Gastroesophageal sphincter (tissue), 4 donors: ENCODE measurements at regions not wholly inside any gene's neighbourhood (a gene's known extent, or its start where the extent isn't known, plus 50 kb on each side); places are given as distances from the start of the nearest gene placed in this dataset.
"Not testable (repeated sequence)": the region's sequence is repeated elsewhere in the genome, so short reads cannot be mapped to it uniquely, and the experiment has no call there.

ENCODE experiments used
- ATAC-seq: fragments of 150-250 bp; one replicate; pipeline ENCODE4 v1.9.1; 2016; ENCODE audit warnings: mild to moderate bottlenecking, moderate library complexity
- H3K27ac ChIP-seq, 4 donors: fragments of 200-600 bp; sonication (generic) in 3 of 4; 1 replicate in 3 of 4; 2 replicates in 1 of 4; pipeline ENCODE4 v1.5.1; 2016 to 2019
- H3K27me3 ChIP-seq: fragments of 200-600 bp; sonication (generic); one replicate; pipeline ENCODE4 v1.5.1; 2019
- H3K36me3 ChIP-seq, 2 donors: fragments of 200-600 bp; sonication (generic); one replicate each; pipeline ENCODE4 v1.5.1; 2019; ENCODE audit warnings: control low read depth in 1 of 2
- H3K4me1 ChIP-seq, 3 donors: fragments of 200-600 bp; sonication (generic); 1 replicate in 2 of 3; 2 replicates in 1 of 3; pipeline ENCODE4 v1.5.1; 2016 to 2019; ENCODE audit warnings: control low read depth in 2 of 3
- H3K4me3 ChIP-seq, 2 donors: fragments of 200-600 bp; sonication (generic); one replicate each; pipeline ENCODE4 v1.5.1; 2019; ENCODE audit warnings: mild to moderate bottlenecking in 1 of 2, moderate library complexity in 1 of 2
- H3K9me3 ChIP-seq, 3 donors: fragments of 200-600 bp; sonication (generic); one replicate each; pipeline ENCODE4 v1.5.1; 2017 to 2019; ENCODE audit warnings: control low read depth in 2 of 3
- EP300 ChIP-seq: sonication (generic); formaldehyde crosslinking; IDR thresholded peaks from one replicate; pipeline ENCODE4 v1.6.1; 2017; ENCODE audit warnings: antibody characterized with exemption, mild to moderate bottlenecking
- POLR2A ChIP-seq, 2 donors: fragments of 450-650 bp; IDR thresholded peaks; one replicate each; pipeline ENCODE4 v1.6.1; 2017; ENCODE audit warnings: antibody characterized with exemption in 2 of 2, mild to moderate bottlenecking in 2 of 2, moderate library complexity in 1 of 2
- POLR2AphosphoS5 ChIP-seq: sonication (generic); formaldehyde crosslinking; IDR thresholded peaks from one replicate; pipeline ENCODE4 v1.6.1; 2017; ENCODE audit warnings: antibody characterized with exemption
- WGBS, 2 donors: methylation state at CpG; one replicate each; pipeline ENCODE4 v1.1.5; 2018; ENCODE audit warnings: low coverage in 1 of 2; 5-methylcytosine and 5-hydroxymethylcytosine counted together
- TF ChIP-seq, protein P1 (sequence below), 4 experiments: fragments of 200-600 bp in 2 of 4; fragments of 450-650 bp in 2 of 4; sonication (generic) in 1 of 4; IDR thresholded peaks; one replicate each; pipeline ENCODE4 v1.5.1; 2017 to 2019; ENCODE audit warnings: antibody characterized with exemption in 4 of 4, mild to moderate bottlenecking in 2 of 4, moderate library complexity in 2 of 4

GRCh38 chr2:4791488-4791887 lies 900.7 kb upstream of the SOX11 start:
- Histone ChIP-seq H3K4me3 (no peak overlapping the region), H3K4me1 (no peaks in the 10 kb centered on the region), H3K27ac (no peak overlapping the region), H3K9me3 (peaks cover 0 to 6% (median 0%) of the 10 kb centered on the region in 3 donors), H3K27me3 (no peaks in the 10 kb centered on the region), H3K36me3 (no peaks in the 10 kb centered on the region)
- 46 to 64% methylated on average over 3 of the region's 3 CpGs for WGBS, 2 donors
- ATAC-seq = no peak
- no peak for TF ChIP-seq POLR2A (IDR thresholded peaks at IDR 0.05)
- TF ChIP-seq, protein P1, sequence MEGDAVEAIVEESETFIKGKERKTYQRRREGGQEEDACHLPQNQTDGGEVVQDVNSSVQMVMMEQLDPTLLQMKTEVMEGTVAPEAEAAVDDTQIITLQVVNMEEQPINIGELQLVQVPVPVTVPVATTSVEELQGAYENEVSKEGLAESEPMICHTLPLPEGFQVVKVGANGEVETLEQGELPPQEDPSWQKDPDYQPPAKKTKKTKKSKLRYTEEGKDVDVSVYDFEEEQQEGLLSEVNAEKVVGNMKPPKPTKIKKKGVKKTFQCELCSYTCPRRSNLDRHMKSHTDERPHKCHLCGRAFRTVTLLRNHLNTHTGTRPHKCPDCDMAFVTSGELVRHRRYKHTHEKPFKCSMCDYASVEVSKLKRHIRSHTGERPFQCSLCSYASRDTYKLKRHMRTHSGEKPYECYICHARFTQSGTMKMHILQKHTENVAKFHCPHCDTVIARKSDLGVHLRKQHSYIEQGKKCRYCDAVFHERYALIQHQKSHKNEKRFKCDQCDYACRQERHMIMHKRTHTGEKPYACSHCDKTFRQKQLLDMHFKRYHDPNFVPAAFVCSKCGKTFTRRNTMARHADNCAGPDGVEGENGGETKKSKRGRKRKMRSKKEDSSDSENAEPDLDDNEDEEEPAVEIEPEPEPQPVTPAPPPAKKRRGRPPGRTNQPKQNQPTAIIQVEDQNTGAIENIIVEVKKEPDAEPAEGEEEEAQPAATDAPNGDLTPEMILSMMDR (IDR thresholded peaks at IDR 0.05) = no peak
- TF ChIP-seq EP300 = no peak
- no peak for TF ChIP-seq POLR2AphosphoS5

GRCh38 chr2:4792126-4792525 lies 900.1 kb upstream of the SOX11 start:
- Histone ChIP-seq H3K9me3 (peaks cover 0 to 6% (median 0%) of the 10 kb centered on the region in 3 donors), H3K4me3 (no peak overlapping the region), H3K4me1 (no peaks in the 10 kb centered on the region), H3K27me3 (no peaks in the 10 kb centered on the region), H3K36me3 (no peaks in the 10 kb centered on the region), H3K27ac (no peak overlapping the region)
- ATAC-seq = no peak
- TF ChIP-seq EP300 = no peak
- TF ChIP-seq POLR2AphosphoS5 = no peak
- TF ChIP-seq, protein P1 (IDR thresholded peaks at IDR 0.05) = no peak
- TF ChIP-seq POLR2A (IDR thresholded peaks at IDR 0.05) = no peak

GRCh38 chr2:4803396-4803795 lies 888.8 kb upstream of the SOX11 start:
- H3K4me1 ChIP-seq = peaks cover 0 to 7% (median 0%) of the 10 kb centered on the region in 3 donors
- no peaks in the 10 kb centered on the region for H3K36me3 ChIP-seq
- H3K9me3 ChIP-seq = peaks cover 0 to 3% (median 0%) of the 10 kb centered on the region in 3 donors
- no peak overlapping the region for H3K27ac ChIP-seq
- H3K4me3 ChIP-seq = no peak overlapping the region
- no peaks in the 10 kb centered on the region for H3K27me3 ChIP-seq
- WGBS, 2 donors = 90 to 100% methylated on average over 2 of the region's 2 CpGs
- TF ChIP-seq EP300 = no peak
- TF ChIP-seq, protein P1 (IDR thresholded peaks at IDR 0.05) = no peak
- TF ChIP-seq POLR2A (IDR thresholded peaks at IDR 0.05) = no peak
- TF ChIP-seq POLR2AphosphoS5 = no peak
- ATAC-seq = no peak

DNA sequence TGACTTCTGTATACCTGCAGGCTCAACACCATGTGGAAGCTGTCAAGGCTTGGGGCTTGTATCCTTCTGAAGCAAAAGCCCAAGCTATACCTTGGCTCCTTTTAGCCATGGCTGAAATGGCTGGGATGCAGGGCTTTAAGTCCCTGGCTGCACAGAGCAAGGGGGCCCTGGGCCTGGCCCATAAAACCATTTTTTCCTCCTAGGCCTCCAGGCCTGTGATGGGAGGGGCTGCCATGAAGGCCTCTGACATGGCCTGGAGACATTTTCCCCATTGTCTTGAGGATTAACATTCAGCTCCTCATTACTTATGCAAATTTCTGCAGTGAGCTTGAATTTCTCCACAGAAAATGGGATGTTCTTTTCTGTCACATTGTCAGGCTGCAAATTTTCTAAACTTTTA lies 878.0 kb upstream of the SOX11 start:
- H3K27me3 ChIP-seq, H3K36me3 ChIP-seq, H3K27ac ChIP-seq, H3K4me1 ChIP-seq, H3K4me3 ChIP-seq, H3K9me3 ChIP-seq, ATAC-seq: not testable (repeated sequence)

- TF ChIP-seq EP300 = no peak
- no peak for TF ChIP-seq POLR2AphosphoS5
- no peak for TF ChIP-seq POLR2A (IDR thresholded peaks at IDR 0.05)
- TF ChIP-seq, protein P1 (IDR thresholded peaks at IDR 0.05) = no peak
- no peak for ATAC-seq
- 72 to 84% methylated on average over 3 of the region's 3 CpGs for WGBS, 2 donors
Observed at GRCh38 chr2:4827836-4828235, 864.3 kb upstream of the SOX11 start.

More at GRCh38 chr2:4827836-4828235, 864.3 kb upstream of the SOX11 start:
- Histone ChIP-seq H3K4me3 (no peak overlapping the region), H3K4me1 (no peaks in the 10 kb centered on the region), H3K9me3 (no peaks in the 10 kb centered on the region), H3K27ac (no peak overlapping the region), H3K27me3 (no peaks in the 10 kb centered on the region), H3K36me3 (no peaks in the 10 kb centered on the region)
